ENCODE measurements at regions not wholly inside any gene's neighbourhood (a gene's known extent, or its start where the extent isn't known, plus 50 kb on each side); places are given as distances from the start of the nearest gene placed in this dataset.

DNA sequence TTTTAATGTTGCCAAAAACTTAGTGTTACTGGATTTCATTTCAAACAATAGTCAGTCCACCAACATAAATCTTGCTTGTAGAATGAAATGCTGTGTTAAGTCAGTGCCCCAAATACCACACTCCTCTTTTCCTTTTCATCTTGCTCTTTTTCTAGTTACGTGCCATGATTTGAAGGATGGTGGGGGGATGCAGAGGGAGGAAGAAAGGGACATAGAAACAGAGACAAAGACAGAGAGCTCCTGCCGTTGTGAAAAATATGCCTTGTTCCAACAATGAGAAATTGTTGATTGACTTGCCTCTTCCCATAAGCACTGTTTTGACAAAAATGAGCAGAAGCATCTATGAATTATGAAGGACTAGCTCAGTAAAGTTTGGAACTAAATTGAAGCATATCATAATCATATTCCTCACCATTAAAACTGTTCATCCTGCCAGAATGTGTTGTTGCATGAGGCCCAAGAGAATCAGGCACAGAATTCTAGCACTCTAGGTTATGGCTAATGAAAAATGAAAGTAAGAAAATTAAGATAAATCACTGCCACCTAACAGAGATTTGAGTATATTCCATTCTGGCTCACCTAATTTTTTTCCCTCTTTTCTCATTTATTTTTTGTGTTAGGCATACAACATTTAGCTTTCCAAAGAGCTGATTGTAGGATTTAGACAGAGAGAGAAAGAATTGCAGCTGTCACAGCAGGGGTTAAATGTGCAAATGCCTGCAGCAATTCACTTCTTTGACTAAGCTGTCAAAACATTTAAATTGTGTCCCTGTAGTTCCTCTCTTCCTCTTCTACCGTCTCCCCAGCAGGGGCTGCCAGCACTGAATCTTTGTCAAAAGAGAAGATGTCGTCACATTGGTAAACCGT, 111.6 kb upstream of the PTPN13 start:
- TF ChIP-seq, protein P1, sequence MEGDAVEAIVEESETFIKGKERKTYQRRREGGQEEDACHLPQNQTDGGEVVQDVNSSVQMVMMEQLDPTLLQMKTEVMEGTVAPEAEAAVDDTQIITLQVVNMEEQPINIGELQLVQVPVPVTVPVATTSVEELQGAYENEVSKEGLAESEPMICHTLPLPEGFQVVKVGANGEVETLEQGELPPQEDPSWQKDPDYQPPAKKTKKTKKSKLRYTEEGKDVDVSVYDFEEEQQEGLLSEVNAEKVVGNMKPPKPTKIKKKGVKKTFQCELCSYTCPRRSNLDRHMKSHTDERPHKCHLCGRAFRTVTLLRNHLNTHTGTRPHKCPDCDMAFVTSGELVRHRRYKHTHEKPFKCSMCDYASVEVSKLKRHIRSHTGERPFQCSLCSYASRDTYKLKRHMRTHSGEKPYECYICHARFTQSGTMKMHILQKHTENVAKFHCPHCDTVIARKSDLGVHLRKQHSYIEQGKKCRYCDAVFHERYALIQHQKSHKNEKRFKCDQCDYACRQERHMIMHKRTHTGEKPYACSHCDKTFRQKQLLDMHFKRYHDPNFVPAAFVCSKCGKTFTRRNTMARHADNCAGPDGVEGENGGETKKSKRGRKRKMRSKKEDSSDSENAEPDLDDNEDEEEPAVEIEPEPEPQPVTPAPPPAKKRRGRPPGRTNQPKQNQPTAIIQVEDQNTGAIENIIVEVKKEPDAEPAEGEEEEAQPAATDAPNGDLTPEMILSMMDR (IDR thresholded peaks at IDR 0.05), result no peak
- TF ChIP-seq TCF7 (CRISPR knock-in tag; IDR thresholded peaks at IDR 0.05; ENCODE audit: low read depth) (no peak), TEAD1 (CRISPR knock-in tag; IDR thresholded peaks at IDR 0.05) (peak; percentile 40; the same call in 1 of the 2 replicates), SMAD3 (CRISPR knock-in tag; IDR thresholded peaks at IDR 0.05; ENCODE audit: borderline replicate concordance) (no peak)
- TF ChIP-seq, protein P2, sequence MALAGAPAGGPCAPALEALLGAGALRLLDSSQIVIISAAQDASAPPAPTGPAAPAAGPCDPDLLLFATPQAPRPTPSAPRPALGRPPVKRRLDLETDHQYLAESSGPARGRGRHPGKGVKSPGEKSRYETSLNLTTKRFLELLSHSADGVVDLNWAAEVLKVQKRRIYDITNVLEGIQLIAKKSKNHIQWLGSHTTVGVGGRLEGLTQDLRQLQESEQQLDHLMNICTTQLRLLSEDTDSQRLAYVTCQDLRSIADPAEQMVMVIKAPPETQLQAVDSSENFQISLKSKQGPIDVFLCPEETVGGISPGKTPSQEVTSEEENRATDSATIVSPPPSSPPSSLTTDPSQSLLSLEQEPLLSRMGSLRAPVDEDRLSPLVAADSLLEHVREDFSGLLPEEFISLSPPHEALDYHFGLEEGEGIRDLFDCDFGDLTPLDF (CRISPR knock-in tag; IDR thresholded peaks at IDR 0.05), result no peak
- TF ChIP-seq, protein P3, sequence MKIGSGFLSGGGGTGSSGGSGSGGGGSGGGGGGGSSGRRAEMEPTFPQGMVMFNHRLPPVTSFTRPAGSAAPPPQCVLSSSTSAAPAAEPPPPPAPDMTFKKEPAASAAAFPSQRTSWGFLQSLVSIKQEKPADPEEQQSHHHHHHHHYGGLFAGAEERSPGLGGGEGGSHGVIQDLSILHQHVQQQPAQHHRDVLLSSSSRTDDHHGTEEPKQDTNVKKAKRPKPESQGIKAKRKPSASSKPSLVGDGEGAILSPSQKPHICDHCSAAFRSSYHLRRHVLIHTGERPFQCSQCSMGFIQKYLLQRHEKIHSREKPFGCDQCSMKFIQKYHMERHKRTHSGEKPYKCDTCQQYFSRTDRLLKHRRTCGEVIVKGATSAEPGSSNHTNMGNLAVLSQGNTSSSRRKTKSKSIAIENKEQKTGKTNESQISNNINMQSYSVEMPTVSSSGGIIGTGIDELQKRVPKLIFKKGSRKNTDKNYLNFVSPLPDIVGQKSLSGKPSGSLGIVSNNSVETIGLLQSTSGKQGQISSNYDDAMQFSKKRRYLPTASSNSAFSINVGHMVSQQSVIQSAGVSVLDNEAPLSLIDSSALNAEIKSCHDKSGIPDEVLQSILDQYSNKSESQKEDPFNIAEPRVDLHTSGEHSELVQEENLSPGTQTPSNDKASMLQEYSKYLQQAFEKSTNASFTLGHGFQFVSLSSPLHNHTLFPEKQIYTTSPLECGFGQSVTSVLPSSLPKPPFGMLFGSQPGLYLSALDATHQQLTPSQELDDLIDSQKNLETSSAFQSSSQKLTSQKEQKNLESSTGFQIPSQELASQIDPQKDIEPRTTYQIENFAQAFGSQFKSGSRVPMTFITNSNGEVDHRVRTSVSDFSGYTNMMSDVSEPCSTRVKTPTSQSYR (CRISPR knock-in tag; IDR thresholded peaks at IDR 0.05), result 0 out of 2 replicates have a peak, but pooled peaks have one; percentile 44
- TF ChIP-seq, protein P4, sequence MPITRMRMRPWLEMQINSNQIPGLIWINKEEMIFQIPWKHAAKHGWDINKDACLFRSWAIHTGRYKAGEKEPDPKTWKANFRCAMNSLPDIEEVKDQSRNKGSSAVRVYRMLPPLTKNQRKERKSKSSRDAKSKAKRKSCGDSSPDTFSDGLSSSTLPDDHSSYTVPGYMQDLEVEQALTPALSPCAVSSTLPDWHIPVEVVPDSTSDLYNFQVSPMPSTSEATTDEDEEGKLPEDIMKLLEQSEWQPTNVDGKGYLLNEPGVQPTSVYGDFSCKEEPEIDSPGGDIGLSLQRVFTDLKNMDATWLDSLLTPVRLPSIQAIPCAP (CRISPR knock-in tag; IDR thresholded peaks at IDR 0.05), result no peak
- TF ChIP-seq, protein P5, sequence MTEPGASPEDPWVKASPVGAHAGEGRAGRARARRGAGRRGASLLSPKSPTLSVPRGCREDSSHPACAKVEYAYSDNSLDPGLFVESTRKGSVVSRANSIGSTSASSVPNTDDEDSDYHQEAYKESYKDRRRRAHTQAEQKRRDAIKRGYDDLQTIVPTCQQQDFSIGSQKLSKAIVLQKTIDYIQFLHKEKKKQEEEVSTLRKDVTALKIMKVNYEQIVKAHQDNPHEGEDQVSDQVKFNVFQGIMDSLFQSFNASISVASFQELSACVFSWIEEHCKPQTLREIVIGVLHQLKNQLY (CRISPR knock-in tag; IDR thresholded peaks at IDR 0.05), result no peak
